H1 (cell line): ENCODE measurements at regions not wholly inside any gene's neighbourhood (a gene's known extent, or its start where the extent isn't known, plus 50 kb on each side); places are given as distances from the start of the nearest gene placed in this dataset.

Source experiments
- CTCF ChIA-PET: fragments of 300-600 bp; sonication (Branson Sonifier 250); formaldehyde crosslinking; loops from one replicate; lab custom pipeline; 2021; ENCODE audit not compliant: partially characterized antibody; lab: Charles Lee
- POLR2A ChIA-PET: fragments of 300-600 bp; sonication (Branson Sonifier 250); formaldehyde crosslinking; loops from one replicate; lab custom pipeline; 2021; ENCODE audit warnings: inconsistent platforms; ENCODE audit not compliant: partially characterized antibody; lab: Charles Lee
- DNase-seq, 2 experiments: peaks; one replicate each; pipeline versions ENCODE4 v3.0.0 to v3.0.0-alpha.2; 2010 to 2022; ENCODE audit warnings: low spot score in 2 of 2, low read depth in 1 of 2, mixed read lengths in 1 of 2
- FAIRE-seq: peaks from 2 replicates; lab custom pipeline; 2011; peaks lifted over from hg19 to GRCh38; lab: Jason Lieb, UNC
- H2AFZ ChIP-seq: 2 replicates; pipeline ENCODE4 v1.8.1; 2012; ENCODE audit warnings: low read length, inconsistent platforms
- H2AK5ac ChIP-seq: 2 replicates; pipeline ENCODE4 v1.6.1; 2013; ENCODE audit warnings: low read depth, low read length
- H2BK120ac ChIP-seq: replicated peaks from 2 replicates; pipeline ENCODE3; 2013; ENCODE audit warnings: low read depth, low read length, inconsistent platforms
- H2BK12ac ChIP-seq: 2 replicates; pipeline ENCODE4 v1.6.1; 2013; ENCODE audit warnings: low read depth, low read length
- H2BK15ac ChIP-seq: 2 replicates; pipeline ENCODE4 v1.6.1; 2013; ENCODE audit warnings: low read length
- H2BK20ac ChIP-seq: 2 replicates; pipeline ENCODE4 v1.6.1; 2013; ENCODE audit warnings: low read length
- H2BK5ac ChIP-seq: 2 replicates; pipeline ENCODE4 v1.6.1; 2013; ENCODE audit warnings: low read depth, low read length
- H3K14ac ChIP-seq: 2 replicates; pipeline ENCODE4 v1.6.1; 2013; ENCODE audit warnings: inconsistent platforms; ENCODE audit not compliant: insufficient read length
- H3K18ac ChIP-seq: 2 replicates; pipeline ENCODE4 v1.6.1; 2013; ENCODE audit warnings: low read length; ENCODE audit errors: extremely low read depth
- H3K23ac ChIP-seq: 2 replicates; pipeline ENCODE4 v1.6.1; 2013; ENCODE audit warnings: inconsistent platforms; ENCODE audit not compliant: insufficient read length
- H3K23me2 ChIP-seq: 2 replicates; pipeline ENCODE4 v1.6.1; 2013; ENCODE audit warnings: low read depth, low read length
- H3K27ac ChIP-seq: 2 replicates; pipeline ENCODE4 v1.6.1; 2011; ENCODE audit warnings: low read depth, low read length, inconsistent platforms
- H3K27me3 ChIP-seq, 4 experiments: replicated peaks in 1 of 4; 1 replicate in 1 of 4; 2 replicates in 3 of 4; pipeline versions ENCODE4 v1.6.1 to v1.8.1; 2011 to 2013; ENCODE audit warnings: low read length in 3 of 4, mild to moderate bottlenecking in 3 of 4, inconsistent platforms in 2 of 4, mixed read lengths in 2 of 4, moderate library complexity in 1 of 4; ENCODE audit not compliant: control insufficient read depth in 3 of 4, insufficient read depth in 3 of 4; ENCODE audit errors: extremely low read depth in 1 of 4
- H3K36me3 ChIP-seq, 4 experiments: 2 replicates each; pipeline versions ENCODE4 v1.6.1 to v1.8.1; 2011 to 2013; ENCODE audit warnings: mild to moderate bottlenecking in 4 of 4, low read length in 3 of 4, moderate library complexity in 2 of 4, control low read depth in 1 of 4, inconsistent platforms in 1 of 4; ENCODE audit not compliant: insufficient read depth in 4 of 4, control insufficient read depth in 2 of 4
- H3K4ac ChIP-seq: replicated peaks from 2 replicates; pipeline ENCODE3; 2013; ENCODE audit warnings: low read length, low read depth, mixed read lengths, inconsistent platforms; ENCODE audit not compliant: insufficient read length
- H3K4me1 ChIP-seq, 4 experiments: replicated peaks in 1 of 4; 1 replicate in 1 of 4; 2 replicates in 3 of 4; pipeline versions ENCODE4 v1.6.1 to v1.8.1; 2011 to 2013; ENCODE audit warnings: low read length in 3 of 4, inconsistent platforms in 2 of 4, mixed read lengths in 1 of 4; ENCODE audit not compliant: insufficient read depth in 4 of 4, control insufficient read depth in 3 of 4
- H3K4me2 ChIP-seq, 2 experiments: 2 replicates each; pipeline versions ENCODE4 v1.6.1 to v1.8.1; 2011 to 2013; ENCODE audit warnings: low read depth in 2 of 2, low read length in 2 of 2, control low read depth in 1 of 2, inconsistent platforms in 1 of 2, mild to moderate bottlenecking in 1 of 2; ENCODE audit not compliant: insufficient read depth in 1 of 2
- H3K4me3 ChIP-seq, 4 experiments: fragments of 200-600, 300-600 bp in 1 of 4; sonication (generic), shearing (Covaris generic), sonication (Bioruptor Twin) in 1 of 4; 2 replicates each; pipeline versions ENCODE4 v1.5.1 to v1.8.1; 2011 to 2016; ENCODE audit warnings: low read length in 4 of 4, low read depth in 3 of 4, control low read depth in 2 of 4, inconsistent platforms in 2 of 4, mild to moderate bottlenecking in 2 of 4, mixed read lengths in 1 of 4, moderate library complexity in 1 of 4; ENCODE audit not compliant: insufficient read depth in 2 of 4; ENCODE audit errors: extremely low read depth in 1 of 4
- H3K56ac ChIP-seq: replicated peaks from 2 replicates; pipeline ENCODE3; 2013; ENCODE audit warnings: low read depth, mild to moderate bottlenecking, mixed read lengths, low read length, inconsistent platforms; ENCODE audit not compliant: insufficient read length
- H3K79me1 ChIP-seq: 2 replicates; pipeline ENCODE4 v1.6.1; 2013; ENCODE audit warnings: low read depth, low read length, control low read depth
- H3K79me2 ChIP-seq, 2 experiments: 2 replicates each; pipeline versions ENCODE4 v1.6.1 to v1.8.1; 2012 to 2013; ENCODE audit warnings: low read length in 2 of 2, mild to moderate bottlenecking in 2 of 2, inconsistent platforms in 1 of 2; ENCODE audit not compliant: insufficient read depth in 2 of 2, control insufficient read depth in 1 of 2
- H3K9ac ChIP-seq, 4 experiments: replicated peaks in 1 of 4; 1 replicate in 1 of 4; 2 replicates in 3 of 4; pipeline versions ENCODE4 v1.6.1 to v1.8.1; 2011 to 2013; ENCODE audit warnings: low read depth in 3 of 4, low read length in 3 of 4, control low read depth in 2 of 4, mild to moderate bottlenecking in 2 of 4, moderate library complexity in 2 of 4, inconsistent platforms in 1 of 4; ENCODE audit errors: extremely low read depth in 1 of 4
- H3K9me3 ChIP-seq, 2 experiments: 2 replicates each; pipeline versions ENCODE4 v1.6.1 to v1.8.1; 2012 to 2013; ENCODE audit warnings: mild to moderate bottlenecking in 2 of 2, moderate library complexity in 2 of 2, control low read depth in 1 of 2, inconsistent platforms in 1 of 2, low read depth in 1 of 2, low read length in 1 of 2, mixed read lengths in 1 of 2; ENCODE audit not compliant: insufficient read depth in 2 of 2
- H4K20me1 ChIP-seq, 2 experiments: replicated peaks in 1 of 2; 2 replicates each; pipeline versions ENCODE3 to v1.8.1; 2011 to 2013; ENCODE audit warnings: inconsistent platforms in 2 of 2, low read length in 2 of 2, mild to moderate bottlenecking in 1 of 2; ENCODE audit not compliant: insufficient read depth in 2 of 2, control insufficient read depth in 1 of 2
- H4K5ac ChIP-seq: 2 replicates; pipeline ENCODE4 v1.6.1; 2013; ENCODE audit warnings: low read length, low read depth, mixed read lengths, inconsistent platforms; ENCODE audit not compliant: insufficient read length
- H4K8ac ChIP-seq: 2 replicates; pipeline ENCODE4 v1.8.0; 2013; ENCODE audit warnings: mild to moderate bottlenecking, moderate library complexity, low read length, inconsistent platforms; ENCODE audit not compliant: insufficient read depth; ENCODE audit errors: extremely low read depth
- H4K91ac ChIP-seq: replicated peaks from 2 replicates; pipeline ENCODE3; 2013; ENCODE audit warnings: low read length, mixed read lengths, inconsistent platforms; ENCODE audit not compliant: insufficient read length
- BACH1 ChIP-seq: IDR thresholded peaks from 2 replicates; pipeline ENCODE4 v1.6.1; 2012; ENCODE audit warnings: low read length, improper control_type of control experiment
- CBX5 ChIP-seq: fragments of 300-800, 300-1000 bp; sonication (generic); IDR thresholded peaks from 2 replicates; pipeline ENCODE4 v1.7.1; 2016; ENCODE audit warnings: antibody characterized with exemption, low read length, low read depth
- EZH2 ChIP-seq: fragments of 200-600 bp; sonication (generic); IDR thresholded peaks from 2 replicates; pipeline ENCODE4 v1.7.1; 2012; ENCODE audit warnings: low read depth, mild to moderate bottlenecking, moderate library complexity, low read length, inconsistent platforms; ENCODE audit not compliant: severe bottlenecking
- GABPA ChIP-seq: IDR thresholded peaks from 2 replicates; pipeline ENCODE4 v1.6.1; 2011; ENCODE audit warnings: mild to moderate bottlenecking, low read length, moderate library complexity, borderline replicate concordance; ENCODE audit not compliant: insufficient read depth
- HDAC6 ChIP-seq: IDR thresholded peaks from one replicate; pipeline ENCODE4 v1.7.1; 2012; ENCODE audit warnings: low read depth, mild to moderate bottlenecking, inconsistent platforms, low read length, moderate library complexity
- KDM1A ChIP-seq: fragments of 200-600, 300-600 bp; sonication (generic); IDR thresholded peaks from 2 replicates; pipeline ENCODE4 v1.7.1; 2016; ENCODE audit warnings: mild to moderate bottlenecking, low read length, borderline replicate concordance
- SIRT6 ChIP-seq: IDR thresholded peaks from one replicate; pipeline ENCODE4 v1.7.1; 2012; ENCODE audit warnings: low read length, inconsistent platforms
- SIX5 ChIP-seq: IDR thresholded peaks from 2 replicates; pipeline ENCODE4 v1.6.1; 2011; ENCODE audit warnings: mild to moderate bottlenecking, low read depth, low read length
- SP2 ChIP-seq: IDR thresholded peaks from 2 replicates; pipeline ENCODE4 v1.6.1; 2012; ENCODE audit warnings: mild to moderate bottlenecking, low read length, inconsistent platforms
- SP4 ChIP-seq: IDR thresholded peaks from 2 replicates; pipeline ENCODE4 v1.6.1; 2012; ENCODE audit warnings: low read length, inconsistent platforms
- SRF ChIP-seq: IDR thresholded peaks from 2 replicates; pipeline ENCODE4 v1.6.1; 2011; ENCODE audit warnings: mild to moderate bottlenecking, low read depth, low read length, moderate library complexity
- TAF1 ChIP-seq: IDR thresholded peaks from 2 replicates; pipeline ENCODE4 v1.6.1; 2011; ENCODE audit warnings: mild to moderate bottlenecking, low read depth, low read length
- TAF7 ChIP-seq: optimal IDR thresholded peaks from 2 replicates; pipeline ENCODE3; 2011; ENCODE audit warnings: low read depth, mild to moderate bottlenecking, inconsistent platforms, low read length, moderate library complexity, borderline replicate concordance
- TCF12 ChIP-seq: IDR thresholded peaks from 2 replicates; pipeline ENCODE4 v1.6.1; 2011; ENCODE audit warnings: low read depth, mild to moderate bottlenecking, low read length
- YY1 ChIP-seq: IDR thresholded peaks from 2 replicates; pipeline ENCODE4 v1.6.1; 2011; ENCODE audit warnings: low read depth, mild to moderate bottlenecking, low read length
- ZNF274 ChIP-seq: IDR thresholded peaks from 2 replicates; pipeline ENCODE4 v1.7.0; 2012; ENCODE audit warnings: low read length, borderline replicate concordance; ENCODE audit errors: extremely low read depth
- WGBS, 2 experiments: shearing (Covaris generic) in 1 of 2; methylation state at CpG; one replicate each; pipeline versions ENCODE4 v1.1.6 to v1.1.7; 2013 to 2015; ENCODE audit warnings: low lambda C conversion rate in 2 of 2, mixed read lengths in 2 of 2, inconsistent platforms in 1 of 2, low coverage in 1 of 2, missing lambda C conversion rate in 1 of 2; ENCODE audit not compliant: insufficient replicate concordance in 2 of 2, insufficient coverage in 1 of 2, insufficient read length in 1 of 2; ENCODE audit errors: extremely low coverage in 1 of 2, missing lambda C conversion rate in 1 of 2; 5-methylcytosine and 5-hydroxymethylcytosine counted together

DNA sequence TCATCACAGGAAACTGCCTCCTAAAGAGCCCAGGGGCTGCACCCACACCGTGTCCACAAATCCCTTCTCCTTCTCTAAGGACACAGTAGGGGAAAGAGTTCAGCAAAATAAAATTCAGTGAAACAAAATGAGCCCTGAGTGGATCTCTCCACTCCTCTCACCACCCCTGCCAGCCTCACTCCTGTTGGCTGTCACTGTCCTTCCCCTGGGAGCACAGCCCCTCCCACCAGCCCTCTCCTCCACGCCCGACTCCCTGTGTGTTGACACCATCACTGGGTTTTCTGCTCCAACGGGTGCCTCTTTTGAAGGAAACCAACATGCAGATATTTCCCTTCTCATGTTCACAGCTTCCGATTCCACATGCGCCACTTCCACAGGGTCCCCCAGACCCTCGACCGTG, 356.2 kb downstream of the AJAP1 start:
- CTCF ChIA-PET, result no interaction called here
- DNase-seq, result no peak

More for the DNA sequence above, 356.2 kb downstream of the AJAP1 start:
- TF ChIP-seq SRF (no peak), YY1 (no peak), HDAC6 (no peak), TCF12 (no peak), SP2 (no peak), TAF7 (no peak), GABPA (no peak), TAF1 (no peak), CBX5 (no peak), SP4 (no peak), KDM1A (no peak), EZH2 (no peak), ZNF274 (no peak), SIX5 (no peak), SIRT6 (no peak), BACH1 (no peak)
- no peaks in the 10 kb centered on the region for H3K79me2 ChIP-seq
- no peak overlapping the region for H3K14ac ChIP-seq
- H3K27me3 ChIP-seq, result no peaks in the 10 kb centered on the region
- no peaks in the 10 kb centered on the region for H3K36me3 ChIP-seq
- no peak overlapping the region for H4K5ac ChIP-seq
- H2BK15ac ChIP-seq, result no peak overlapping the region
- no peak overlapping the region for H2BK12ac ChIP-seq
- H3K4ac ChIP-seq, result no peak overlapping the region
- H2AK5ac ChIP-seq, result no peak overlapping the region
- no peak overlapping the region for H3K4me3 ChIP-seq
- POLR2A ChIA-PET, result no interaction called here
- H3K56ac ChIP-seq, result no peak overlapping the region
- H2BK120ac ChIP-seq, result no peak overlapping the region
- H4K91ac ChIP-seq, result no peak overlapping the region
- H4K8ac ChIP-seq, result no peak overlapping the region; the same call in 1 of the 2 replicates
- H2AFZ ChIP-seq, result no peak overlapping the region
- H3K27ac ChIP-seq, result no peak overlapping the region
- H2BK20ac ChIP-seq, result no peak overlapping the region
- H3K18ac ChIP-seq, result no peak overlapping the region
- no peaks in the 10 kb centered on the region; a peak in 1 of 7 replicates for H3K4me1 ChIP-seq
- H4K20me1 ChIP-seq, result no peaks in the 10 kb centered on the region
- H3K23me2 ChIP-seq, result peaks cover 9% of the 10 kb centered on the region; the same call in 1 of the 2 replicates
- no peak overlapping the region for H3K4me2 ChIP-seq
- H3K9me3 ChIP-seq, result peaks cover 3 to 5% of the 10 kb centered on the region in 2 experiments; a peak in 2 of 4 replicates
- H3K79me1 ChIP-seq, result no peaks in the 10 kb centered on the region
- H2BK5ac ChIP-seq, result no peak overlapping the region
- 96% methylated on average over 8 of the region's 8 CpGs; no CpG with 5 or more reads in 1 of the 2 experiments for WGBS, 2 experiments
- H3K9ac ChIP-seq, result no peak overlapping the region
- FAIRE-seq, result no peak
- no peak overlapping the region for H3K23ac ChIP-seq
